NK-92 treated with Interleukin-12 subunit alpha and Interleukin-12 subunit beta, amount 100 ng/mL, for 24 hours (cell line): ENCODE measurements at regions not wholly inside any gene's neighbourhood (a gene's known extent, or its start where the extent isn't known, plus 50 kb on each side); places are given as distances from the start of the nearest gene placed in this dataset.
A peak's percentile ranks its signal among the peaks of the same experiment; 100 is the strongest.

ENCODE experiments used
- DNase-seq: peaks from one replicate; lab custom pipeline; 2025; lab: John Stamatoyannopoulos, UW

GRCh38 chrX:11952176-11952720, 186.0 kb upstream of the FRMPD4 start:
- no peak for DNase-seq

GRCh38 chrX:11953615-11954014, 184.7 kb upstream of the FRMPD4 start:
- DNase-seq = no peak

GRCh38 chrX:11954176-11954575, 184.1 kb upstream of the FRMPD4 start:
- DNase-seq = no peak

DNA sequence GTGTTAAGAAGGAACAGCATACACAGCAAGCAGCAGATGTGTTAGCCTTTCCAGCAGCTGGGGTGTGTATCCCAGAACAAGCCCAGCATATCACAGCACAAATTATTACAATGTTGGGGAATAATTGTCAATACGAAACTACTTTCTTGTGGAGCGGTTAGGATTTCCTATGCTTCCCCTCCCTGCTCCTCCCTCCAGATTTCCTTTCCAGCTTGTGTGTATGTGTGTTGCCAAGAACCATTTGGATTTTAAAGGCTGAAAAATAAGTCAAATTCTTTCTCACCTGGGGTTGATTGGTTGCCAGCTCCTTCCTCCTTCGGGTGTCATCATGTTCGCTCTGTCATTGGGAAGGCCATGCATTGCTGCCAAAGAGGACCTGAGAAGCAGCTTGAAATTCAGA, 178.2 kb upstream of the FRMPD4 start:
- DNase-seq = no peak

GRCh38 chrX:11965436-11965835, 172.8 kb upstream of the FRMPD4 start:
- DNase-seq = no peak

GRCh38 chrX:11967986-11968869, 170.0 kb upstream of the FRMPD4 start:
- DNase-seq = no peak

DNA sequence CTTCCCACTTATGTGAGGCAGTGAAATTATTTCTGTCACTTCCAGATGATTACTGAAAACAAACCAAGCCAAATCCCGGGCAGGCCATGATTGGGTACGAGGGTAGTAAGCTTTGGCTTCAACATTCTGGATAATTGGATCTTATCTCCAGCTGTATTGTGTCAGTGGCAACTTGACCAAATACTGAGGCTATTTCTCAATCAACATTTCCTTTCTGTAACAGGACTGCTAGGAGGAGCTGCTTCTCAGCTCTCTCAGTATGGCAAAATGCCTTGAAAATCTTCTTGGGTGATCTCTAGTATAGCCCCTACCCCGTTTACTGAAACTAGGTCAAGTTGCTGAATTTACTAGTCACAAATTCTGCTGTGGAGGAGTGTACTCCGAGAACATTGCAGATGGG, 169.3 kb upstream of the FRMPD4 start:
- DNase-seq = no peak

DNA sequence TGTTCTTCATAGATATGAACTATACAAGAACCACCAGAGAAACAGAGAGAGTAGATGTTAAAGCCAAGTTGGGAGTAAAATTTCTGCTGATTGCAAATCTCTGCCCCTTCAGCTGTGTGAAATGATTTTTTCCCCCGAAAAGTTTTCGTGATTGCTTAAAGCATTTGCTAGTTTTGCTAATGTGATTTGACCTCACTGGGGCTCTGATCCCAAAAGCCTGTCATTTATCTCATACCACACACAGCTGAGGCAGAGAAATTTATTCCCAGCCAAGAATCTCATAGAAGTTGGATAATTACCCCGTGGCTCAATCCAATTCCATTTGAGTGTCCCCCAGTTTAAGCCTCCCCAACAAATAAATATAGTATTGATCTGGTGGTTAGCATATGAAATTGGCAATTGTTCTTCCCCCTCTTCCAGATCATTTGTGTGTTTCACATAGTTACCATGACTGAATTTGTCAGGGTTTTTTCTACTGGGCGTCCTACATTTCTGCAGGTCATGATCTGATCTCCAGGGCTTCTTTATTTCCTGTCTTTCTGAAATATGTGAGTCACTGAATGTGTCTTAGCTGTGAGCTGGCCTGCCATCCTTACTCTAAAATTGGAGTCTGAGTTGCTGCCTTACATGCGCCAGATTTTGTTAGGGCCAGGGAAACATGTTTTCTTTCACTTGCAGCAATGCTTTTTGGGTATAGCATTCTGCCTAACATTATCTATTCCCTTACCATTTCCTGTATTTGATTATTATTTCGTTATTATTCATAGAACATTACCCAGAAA, 167.5 kb upstream of the FRMPD4 start:
- DNase-seq = no peak

DNA sequence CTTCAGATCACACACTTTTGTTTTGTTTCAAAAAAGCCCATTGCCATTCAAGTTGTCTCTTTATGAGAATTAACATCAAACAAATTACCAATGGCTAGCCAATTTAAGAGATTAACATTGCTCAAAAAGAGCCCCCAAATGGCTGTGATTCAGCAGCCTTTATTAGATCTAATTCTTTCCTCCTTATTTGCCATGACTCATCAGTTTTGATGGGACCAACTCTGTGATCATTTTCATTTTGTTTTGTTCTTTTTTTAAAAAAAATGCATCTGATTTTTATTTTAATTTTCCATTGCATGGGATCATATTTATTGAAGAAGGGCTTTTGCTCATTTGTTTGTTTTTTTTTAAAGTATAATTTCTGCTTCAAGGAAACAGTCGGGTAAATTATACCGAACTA, 161.6 kb upstream of the FRMPD4 start:
- DNase-seq = no peak

- DNase-seq = no peak
Measured at GRCh38 chrX:11992271-11992670, 146.0 kb upstream of the FRMPD4 start.

GRCh38 chrX:11995146-11995545, 143.1 kb upstream of the FRMPD4 start:
- DNase-seq = no peak

- DNase-seq = no peak
Measured at GRCh38 chrX:11996810-11997209, 141.5 kb upstream of the FRMPD4 start.

- DNase-seq = no peak
Measured at GRCh38 chrX:11998944-11999343, 139.3 kb upstream of the FRMPD4 start.

DNA sequence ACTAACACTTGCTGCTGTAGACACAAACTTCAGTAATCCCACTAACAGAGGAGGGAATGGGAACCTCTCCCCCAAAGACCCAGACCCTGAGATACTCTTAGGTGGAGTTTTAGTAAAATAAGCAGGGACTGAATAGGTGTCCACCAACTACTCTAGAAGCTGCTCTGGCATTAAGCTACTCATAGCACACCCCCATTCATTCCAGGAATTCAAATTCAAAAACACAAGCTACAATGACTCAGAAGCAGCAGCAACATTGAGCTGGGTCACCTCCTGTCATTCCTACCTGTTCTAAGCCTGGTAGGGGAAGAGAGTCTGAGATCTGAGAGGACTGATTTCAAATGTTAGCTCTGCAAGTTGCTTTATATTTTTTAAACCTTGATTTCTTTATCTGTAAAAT, 135.4 kb upstream of the FRMPD4 start:
- no peak for DNase-seq

- peak; percentile 1 for DNase-seq
Measured at GRCh38 chrX:12007881-12008280, 130.4 kb upstream of the FRMPD4 start.

DNA sequence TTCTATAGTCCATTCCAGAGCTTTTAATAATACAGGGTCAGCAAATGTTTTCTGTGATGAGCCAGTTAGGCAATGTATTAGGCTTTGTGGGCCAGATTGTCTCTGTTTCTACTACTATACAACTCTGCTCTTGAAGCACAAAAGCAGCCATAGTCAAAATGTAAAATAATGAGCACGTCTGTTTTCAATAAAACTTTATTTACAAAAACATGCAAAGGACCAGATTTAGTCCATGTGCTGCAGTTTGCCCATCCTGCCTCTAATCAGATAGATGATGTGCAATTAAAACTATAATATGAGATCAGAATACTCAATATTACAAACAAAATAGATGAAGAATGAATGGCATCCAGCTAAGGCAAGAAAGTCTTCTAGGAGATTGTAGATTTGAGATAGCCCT, 127.8 kb upstream of the FRMPD4 start:
- no peak for DNase-seq

- no peak for DNase-seq
Measured at GRCh38 chrX:12011075-12011474, 127.2 kb upstream of the FRMPD4 start.

GRCh38 chrX:12013211-12013618, 125.1 kb upstream of the FRMPD4 start:
- DNase-seq = no peak

DNA sequence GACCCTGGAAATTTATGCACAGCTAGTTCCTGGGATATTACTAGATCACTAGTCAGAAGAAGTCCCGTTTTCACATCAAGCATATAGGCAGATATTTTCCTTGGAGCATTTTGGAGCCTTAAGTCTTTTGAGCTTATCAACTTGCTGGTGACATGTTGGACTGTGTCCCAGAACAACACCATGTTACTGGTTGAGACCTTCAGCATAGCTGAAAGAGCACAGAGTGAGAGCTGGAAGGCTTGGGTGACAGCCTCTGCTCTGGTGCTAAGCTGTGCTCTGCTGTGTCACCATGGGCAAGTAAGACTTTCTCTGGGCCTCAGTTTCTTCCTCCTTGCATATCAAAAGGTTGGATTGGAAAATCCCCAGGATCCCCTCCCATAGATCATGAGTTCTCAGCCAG, 116.6 kb upstream of the FRMPD4 start:
- DNase-seq = no peak

GRCh38 chrX:12026481-12026880, 111.8 kb upstream of the FRMPD4 start:
- DNase-seq = no peak

- no peak for DNase-seq
Measured at GRCh38 chrX:12032082-12032481, 106.2 kb upstream of the FRMPD4 start.

- no peak for DNase-seq
Measured at GRCh38 chrX:12034741-12035140, 103.5 kb upstream of the FRMPD4 start.

- no peak for DNase-seq
Measured at GRCh38 chrX:12042615-12043014, 95.7 kb upstream of the FRMPD4 start.
